ENCODE measurements at regions not wholly inside any gene's neighbourhood (a gene's known extent, or its start where the extent isn't known, plus 50 kb on each side); places are given as distances from the start of the nearest gene placed in this dataset.

DNA sequence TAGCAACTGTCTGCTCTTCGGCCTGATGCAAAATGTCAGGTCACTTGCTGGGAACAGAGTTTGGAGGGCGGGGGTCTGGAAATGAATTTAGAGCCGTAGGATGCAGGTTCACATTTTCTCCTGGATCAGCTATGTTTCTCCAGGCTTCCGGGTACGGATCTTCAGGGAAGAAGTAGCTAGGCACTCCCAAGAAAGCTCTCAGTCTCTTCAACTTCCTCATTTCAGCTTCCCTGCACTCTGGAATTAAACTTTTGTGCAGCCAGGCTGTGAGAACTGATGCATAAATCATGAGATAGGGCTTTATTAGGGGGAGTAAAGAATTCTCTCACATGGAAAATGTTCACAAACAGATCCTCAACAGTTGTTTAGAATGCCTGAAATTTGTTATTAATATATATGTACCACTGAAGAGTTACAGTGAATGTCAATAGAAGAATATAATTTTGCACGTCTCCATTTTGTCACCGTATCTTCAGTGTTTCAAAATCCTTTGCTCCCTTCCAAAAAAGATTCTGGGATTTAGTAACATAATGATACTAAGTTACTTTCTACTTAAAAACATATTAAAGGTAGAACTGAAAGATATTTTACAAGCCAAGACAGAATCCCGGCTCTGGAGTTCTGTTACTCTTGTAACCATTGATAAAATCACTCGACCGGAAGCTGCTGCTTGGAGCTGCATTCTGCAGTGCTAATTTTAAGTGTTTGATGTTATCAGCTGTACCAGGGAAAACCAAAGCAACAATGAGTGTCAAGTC lies 178.5 kb upstream of the P2RY1 start:
- no peaks in the 10 kb centered on the region for H3K36me3 ChIP-seq
- TF ChIP-seq POLR2AphosphoS5 (IDR thresholded peaks at IDR 0.05) (no peak), POLR2A (IDR thresholded peaks at IDR 0.05) (no peak)
- TF ChIP-seq, protein P1, sequence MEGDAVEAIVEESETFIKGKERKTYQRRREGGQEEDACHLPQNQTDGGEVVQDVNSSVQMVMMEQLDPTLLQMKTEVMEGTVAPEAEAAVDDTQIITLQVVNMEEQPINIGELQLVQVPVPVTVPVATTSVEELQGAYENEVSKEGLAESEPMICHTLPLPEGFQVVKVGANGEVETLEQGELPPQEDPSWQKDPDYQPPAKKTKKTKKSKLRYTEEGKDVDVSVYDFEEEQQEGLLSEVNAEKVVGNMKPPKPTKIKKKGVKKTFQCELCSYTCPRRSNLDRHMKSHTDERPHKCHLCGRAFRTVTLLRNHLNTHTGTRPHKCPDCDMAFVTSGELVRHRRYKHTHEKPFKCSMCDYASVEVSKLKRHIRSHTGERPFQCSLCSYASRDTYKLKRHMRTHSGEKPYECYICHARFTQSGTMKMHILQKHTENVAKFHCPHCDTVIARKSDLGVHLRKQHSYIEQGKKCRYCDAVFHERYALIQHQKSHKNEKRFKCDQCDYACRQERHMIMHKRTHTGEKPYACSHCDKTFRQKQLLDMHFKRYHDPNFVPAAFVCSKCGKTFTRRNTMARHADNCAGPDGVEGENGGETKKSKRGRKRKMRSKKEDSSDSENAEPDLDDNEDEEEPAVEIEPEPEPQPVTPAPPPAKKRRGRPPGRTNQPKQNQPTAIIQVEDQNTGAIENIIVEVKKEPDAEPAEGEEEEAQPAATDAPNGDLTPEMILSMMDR (IDR thresholded peaks at IDR 0.05 in 8 of 11, conservative IDR thresholded peaks at IDR 0.05 in 3 of 11): no peak
- intact Hi-C loops (cut with DNase I; ENCODE audit: low total_unique reads): no loop called here
- DNase-seq: no peak
- no peaks in the 10 kb centered on the region for H3K27me3 ChIP-seq (replicated peaks in 1 of 7)
- H3K27ac ChIP-seq: no peak overlapping the region
- H3K4me3 ChIP-seq: no peak overlapping the region
- peaks cover 0 to 15% (median 8%) of the 10 kb centered on the region in 6 donors for H3K4me1 ChIP-seq
- peaks cover 0 to 9% (median 7%) of the 10 kb centered on the region in 8 donors for H3K9me3 ChIP-seq
- 17 to 29% (median 23%) methylated on average over 10 of the region's 10 CpGs for WGBS, 5 donors

DNA sequence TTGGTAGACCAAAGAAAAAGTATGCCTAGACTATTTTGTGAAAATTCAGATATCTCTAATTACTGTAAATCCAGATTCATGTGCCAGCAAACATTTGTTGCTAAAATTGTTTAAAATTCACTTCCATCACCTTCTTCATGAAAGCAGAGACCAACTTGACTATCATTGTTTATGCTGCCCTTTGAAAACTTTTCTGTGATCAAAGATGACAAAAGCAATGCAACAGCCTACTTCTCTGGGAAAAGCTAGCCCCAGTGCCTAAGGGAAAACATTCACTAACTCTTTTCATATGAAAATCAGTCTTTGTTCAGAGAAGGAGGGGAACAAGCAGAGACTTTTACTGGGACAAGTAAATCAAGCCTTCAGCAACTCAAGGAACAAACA lies 178.0 kb upstream of the P2RY1 start:
- no peak for TF ChIP-seq POLR2A (IDR thresholded peaks at IDR 0.05)
- TF ChIP-seq, protein P1 (IDR thresholded peaks at IDR 0.05 in 8 of 11, conservative IDR thresholded peaks at IDR 0.05 in 3 of 11): no peak
- TF ChIP-seq POLR2AphosphoS5 (IDR thresholded peaks at IDR 0.05): no peak
- Histone ChIP-seq H3K27me3 (replicated peaks in 1 of 7) (no peaks in the 10 kb centered on the region), H3K27ac (no peak overlapping the region), H3K4me3 (no peak overlapping the region), H3K4me1 (peaks cover 0 to 15% (median 8%) of the 10 kb centered on the region in 6 donors), H3K36me3 (no peaks in the 10 kb centered on the region), H3K9me3 (peaks cover 0 to 15% (median 10%) of the 10 kb centered on the region in 8 donors)
- DNase-seq: no peak
- intact Hi-C loops (cut with DNase I; ENCODE audit: low total_unique reads): no loop called here

DNA sequence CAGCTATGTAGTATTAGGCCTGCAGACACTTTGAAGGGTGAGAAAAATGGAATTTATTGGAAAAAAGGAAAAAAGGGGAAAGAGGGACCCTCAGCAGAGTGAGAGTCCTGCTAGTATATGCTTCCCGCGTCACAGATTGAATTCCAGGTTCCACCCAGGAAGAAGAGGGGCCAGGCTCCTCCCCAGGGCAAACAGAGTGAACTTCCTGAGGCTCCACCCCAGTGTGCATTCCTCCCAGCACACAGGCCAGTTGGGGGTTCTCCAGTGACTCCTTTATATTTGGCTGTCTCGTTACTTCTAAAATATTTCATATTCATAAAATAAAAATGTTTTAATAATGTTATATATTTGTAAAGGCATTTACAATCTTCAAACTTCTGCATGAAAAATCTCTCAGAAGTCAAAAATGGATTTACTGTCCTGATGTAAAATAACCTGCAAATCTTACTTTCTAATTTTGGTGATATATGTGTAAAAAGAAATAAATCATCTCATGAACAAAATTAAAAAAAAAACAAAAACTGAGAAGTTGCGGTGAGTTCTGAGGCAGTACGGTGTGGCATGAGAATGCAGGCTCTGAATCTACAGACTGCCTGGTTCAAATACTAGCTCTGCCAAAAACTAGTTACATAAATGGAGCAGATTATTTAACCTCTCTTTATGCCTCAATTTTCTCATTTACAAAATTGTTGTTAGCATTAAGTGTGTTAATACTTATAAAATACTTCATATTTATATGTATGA lies 175.8 kb upstream of the P2RY1 start:
- intact Hi-C loops (cut with DNase I; ENCODE audit: low total_unique reads): no loop called here
- no peaks in the 10 kb centered on the region for H3K27me3 ChIP-seq (replicated peaks in 1 of 7)
- H3K36me3 ChIP-seq: no peaks in the 10 kb centered on the region
- 59 to 69% (median 64%) methylated on average over 5 of the region's 5 CpGs for WGBS, 5 donors
- TF ChIP-seq POLR2A (IDR thresholded peaks at IDR 0.05) (no peak), POLR2AphosphoS5 (IDR thresholded peaks at IDR 0.05) (no peak)
- TF ChIP-seq, protein P1 (IDR thresholded peaks at IDR 0.05 in 8 of 11, conservative IDR thresholded peaks at IDR 0.05 in 3 of 11): no peak
- H3K4me3 ChIP-seq: no peak overlapping the region
- peaks cover 0 to 15% (median 8%) of the 10 kb centered on the region in 6 donors for H3K4me1 ChIP-seq
- no peak overlapping the region for H3K27ac ChIP-seq
- DNase-seq: no peak
- H3K9me3 ChIP-seq: peaks cover 0 to 30% (median 13%) of the 10 kb centered on the region in 8 donors

DNA sequence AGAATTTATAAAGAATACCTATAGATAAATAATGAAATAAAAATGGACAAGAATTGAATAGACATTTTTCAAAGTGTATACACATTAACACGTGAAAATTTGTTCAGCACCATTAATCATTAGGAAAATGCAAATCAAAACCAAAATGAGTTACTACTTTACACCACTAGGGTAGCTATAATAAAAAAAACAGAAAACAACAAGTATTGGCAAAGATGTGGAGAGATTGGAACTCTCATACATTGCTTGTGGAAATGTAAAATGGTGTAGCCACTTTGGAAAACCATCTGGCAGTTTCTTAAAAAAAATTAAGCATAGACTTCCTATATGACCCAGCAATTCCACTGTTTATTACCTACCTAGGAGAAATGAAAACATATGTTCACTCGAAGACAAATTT lies 172.8 kb upstream of the P2RY1 start:
- WGBS, 5 donors: 76 to 88% (median 82%) methylated on average over 2 of the region's 2 CpGs
- no peak for TF ChIP-seq POLR2A (IDR thresholded peaks at IDR 0.05)

More for the DNA sequence above, 172.8 kb upstream of the P2RY1 start:
- peaks cover 0 to 30% (median 13%) of the 10 kb centered on the region in 8 donors for H3K9me3 ChIP-seq
- no peak overlapping the region for H3K4me3 ChIP-seq
- intact Hi-C loops (cut with DNase I; ENCODE audit: low total_unique reads): no loop called here
- peaks cover 0 to 6% (median 0%) of the 10 kb centered on the region in 6 donors for H3K4me1 ChIP-seq
- no peaks in the 10 kb centered on the region for H3K36me3 ChIP-seq
- no peak for DNase-seq
- H3K27ac ChIP-seq: no peak overlapping the region
- no peaks in the 10 kb centered on the region for H3K27me3 ChIP-seq (replicated peaks in 1 of 7)
